HuH-7 (cell line): ENCODE measurements at regions not wholly inside any gene's neighbourhood (a gene's known extent, or its start where the extent isn't known, plus 50 kb on each side); places are given as distances from the start of the nearest gene placed in this dataset.

Experiments used
- DNase-seq: peaks from one replicate; pipeline ENCODE4 v3.0.0; 2011; ENCODE audit warnings: low spot score

DNA sequence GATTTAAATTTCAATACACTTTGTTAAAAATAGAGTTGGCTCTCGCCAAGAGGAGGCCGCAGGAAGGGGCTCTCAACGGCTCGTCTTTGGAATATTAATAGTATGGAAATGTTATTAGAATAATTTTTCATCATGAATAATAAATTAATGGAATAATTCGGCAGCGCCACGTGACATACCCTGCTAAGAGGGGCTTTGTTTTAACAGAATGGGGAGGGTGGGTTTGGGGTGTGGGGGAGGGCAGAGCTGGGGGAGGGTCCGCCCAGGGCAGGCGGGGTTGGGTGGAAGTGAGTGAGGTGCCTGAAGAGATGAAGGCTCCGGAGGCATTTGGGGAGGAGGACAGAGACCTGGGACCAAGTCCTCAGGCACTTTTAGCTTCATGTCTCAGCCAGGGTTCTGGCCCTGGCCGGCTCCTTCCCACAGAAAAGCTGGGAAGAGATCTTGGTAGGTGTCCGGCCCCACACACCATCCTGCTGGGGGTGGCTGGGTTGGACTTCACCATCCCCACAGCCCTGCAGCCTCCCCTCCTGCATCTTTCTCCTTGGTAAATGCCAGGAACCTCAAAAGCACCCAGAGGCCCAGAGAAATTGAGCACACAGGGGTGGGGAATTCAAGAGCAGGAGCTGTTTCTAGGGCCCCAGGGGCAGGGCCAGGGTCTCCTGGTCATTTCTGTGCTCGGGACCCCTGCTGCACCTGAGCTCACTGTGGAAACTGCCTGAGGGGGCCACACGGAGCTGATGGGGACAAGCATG, 93.6 kb upstream of the BHLHE23 start:
- DNase-seq, result no peak

DNA sequence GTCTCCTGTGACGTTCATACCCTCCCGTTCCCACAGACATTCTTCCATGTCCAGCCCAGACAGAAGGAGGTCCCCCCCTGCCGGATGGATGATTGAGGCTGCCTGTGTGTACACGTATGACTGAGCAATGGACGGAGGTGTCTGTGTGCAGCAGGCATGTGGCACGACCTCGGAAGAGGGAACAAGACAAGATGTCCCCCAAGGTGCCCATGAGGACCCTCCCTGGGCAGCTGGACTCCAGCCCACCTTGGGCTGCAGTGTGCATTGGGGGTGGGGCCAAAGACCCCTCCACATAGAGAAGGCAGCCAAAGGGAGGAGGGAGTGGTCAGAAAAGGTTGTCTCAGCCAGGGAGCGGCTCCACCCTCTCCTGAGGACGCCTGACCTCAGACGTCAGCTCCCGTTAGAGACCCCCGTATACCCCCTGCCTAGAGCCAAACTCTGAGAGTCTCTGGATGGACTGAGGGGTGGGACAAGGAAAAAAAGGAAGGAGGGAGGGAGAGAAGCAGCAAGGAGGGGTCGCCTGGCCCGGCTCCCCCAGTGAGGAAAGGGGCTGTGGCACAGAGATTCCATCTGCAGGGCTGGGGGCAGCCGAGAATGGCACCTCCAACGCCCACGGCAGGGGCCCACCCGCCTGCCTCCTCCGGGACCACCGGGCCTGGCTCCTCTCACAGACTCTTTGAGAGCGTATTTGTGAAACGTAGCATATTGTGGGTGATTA, 92.9 kb upstream of the BHLHE23 start:
- DNase-seq, result no peak

DNA sequence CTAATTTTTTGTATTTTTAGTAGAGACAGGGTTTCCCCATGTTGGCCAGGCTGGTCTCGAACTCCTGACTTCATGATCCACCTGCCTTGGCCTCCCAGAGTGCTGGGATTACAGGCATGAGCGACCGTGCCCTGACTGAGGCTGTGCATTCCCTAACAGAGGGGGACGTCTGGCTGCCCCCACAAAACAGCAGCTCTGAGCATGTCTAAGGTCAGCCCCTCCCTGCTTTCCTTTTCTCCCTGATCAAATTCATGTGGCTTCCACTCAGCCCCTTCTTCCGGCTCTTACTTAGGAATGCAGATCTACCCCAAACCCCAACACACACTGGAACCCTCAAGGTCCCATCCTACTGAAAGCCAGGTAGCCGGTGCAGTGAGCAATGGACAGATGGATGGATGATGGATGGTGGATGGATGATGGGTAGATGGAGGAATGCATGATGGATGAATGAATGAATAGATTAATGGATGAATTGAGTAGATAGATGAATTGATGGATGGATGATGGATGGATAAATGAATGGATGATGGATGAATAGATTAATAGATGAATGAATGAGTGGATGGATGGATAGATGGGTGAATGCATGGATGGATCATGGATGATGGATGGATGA, 91.5 kb upstream of the BHLHE23 start:
- DNase-seq, result no peak

DNA sequence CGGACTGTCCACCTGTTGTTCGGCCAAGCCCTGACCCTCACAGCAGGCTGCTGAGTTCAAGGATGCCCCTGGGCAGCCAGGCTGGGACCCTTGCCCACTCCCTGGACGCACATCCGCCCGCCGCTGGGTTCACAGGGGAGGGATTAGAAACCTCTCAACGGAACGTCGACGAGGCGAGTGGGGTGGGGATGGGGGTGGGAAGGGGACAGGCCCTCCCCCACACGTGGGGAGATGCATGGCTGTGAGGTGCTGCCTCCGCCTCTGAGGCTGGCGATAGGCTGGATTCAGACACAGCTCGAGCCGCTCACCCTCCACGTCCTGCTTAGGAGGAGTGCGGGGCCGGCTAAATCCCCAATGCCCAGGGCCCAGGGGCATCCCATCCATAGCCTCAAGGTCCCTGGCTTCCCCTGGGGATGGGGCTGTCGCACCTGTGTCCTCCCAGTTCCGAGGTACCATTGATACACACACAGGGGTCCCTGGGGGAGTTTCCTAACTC, 90.6 kb upstream of the BHLHE23 start:
- no peak for DNase-seq

DNA sequence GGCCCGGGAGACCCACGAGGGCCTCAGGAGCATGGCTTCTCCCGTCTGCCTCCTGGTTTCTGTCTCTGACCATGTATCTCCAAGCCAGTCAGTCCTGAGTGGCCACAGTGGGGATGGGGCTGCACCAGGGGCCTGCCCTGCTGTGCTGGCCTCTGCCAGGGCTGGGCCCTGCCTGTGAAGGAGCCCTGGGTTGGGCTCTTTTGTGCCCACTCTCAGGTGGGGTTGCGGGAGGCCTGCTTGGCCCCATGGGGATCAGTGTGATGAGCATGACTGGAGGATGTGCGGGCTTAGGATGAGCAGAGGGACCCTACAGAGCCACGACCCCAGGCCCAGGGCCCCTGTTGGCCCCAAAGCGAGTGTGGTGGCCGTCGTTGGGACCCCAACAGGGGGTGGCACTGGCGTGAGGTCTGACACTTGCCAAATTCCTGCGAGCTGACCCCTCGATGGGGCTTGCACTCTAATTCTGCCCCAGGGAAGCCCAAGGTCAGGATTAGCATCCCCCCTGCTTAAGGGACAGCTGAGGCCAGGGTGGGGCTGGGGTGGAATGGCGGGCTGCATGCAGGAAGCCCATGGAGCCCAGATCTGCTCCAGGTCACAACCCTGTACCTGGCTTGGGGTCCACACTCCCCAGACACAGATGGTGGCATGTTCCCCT, 90.0 kb upstream of the BHLHE23 start:
- no peak for DNase-seq

DNA sequence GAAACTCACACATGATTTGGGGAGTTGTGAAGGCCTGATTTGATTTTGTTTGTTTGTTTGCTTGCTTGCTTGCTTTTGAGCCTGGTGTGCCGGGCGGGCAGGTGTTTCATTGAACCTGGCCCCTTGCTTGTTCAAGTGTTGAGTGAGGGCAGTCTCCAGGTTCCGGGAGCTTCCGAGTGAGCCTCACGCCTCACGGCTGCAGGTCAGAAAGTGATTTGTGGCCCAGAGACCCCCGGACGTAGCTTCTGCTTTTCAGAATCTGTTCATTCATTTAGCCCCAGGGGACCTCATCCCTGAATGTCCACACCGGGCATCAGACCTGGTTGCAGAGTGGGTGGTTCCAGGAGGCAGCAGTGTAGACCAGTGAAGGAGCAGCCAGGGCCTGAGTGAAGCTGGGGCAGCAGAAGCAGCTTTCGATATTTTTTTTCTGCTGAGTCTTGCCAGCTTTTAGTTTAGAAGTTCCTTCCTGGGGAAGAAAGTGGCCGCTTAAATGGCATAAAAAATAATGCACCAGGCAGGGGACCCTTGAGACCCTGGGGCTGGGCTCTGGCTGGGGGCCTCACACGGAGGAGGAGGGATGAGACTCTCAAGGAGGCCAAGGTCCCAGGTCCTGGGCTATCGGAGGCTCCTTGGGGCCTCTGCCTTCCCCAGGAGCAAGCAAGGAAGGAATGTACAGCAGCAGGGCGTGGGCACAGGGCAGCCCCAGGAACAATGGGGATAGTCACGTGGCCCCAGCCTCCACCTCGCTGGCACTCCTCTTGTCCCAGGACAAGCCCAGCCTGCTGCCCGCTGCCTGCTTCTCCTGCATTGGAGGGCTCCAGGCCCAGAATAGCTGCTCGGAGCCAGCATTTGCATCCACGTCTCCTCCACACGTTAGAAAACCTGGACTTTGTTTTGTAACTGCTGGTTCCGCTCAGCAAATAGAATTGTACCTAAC, 89.2 kb upstream of the BHLHE23 start:
- DNase-seq, result no peak

DNA sequence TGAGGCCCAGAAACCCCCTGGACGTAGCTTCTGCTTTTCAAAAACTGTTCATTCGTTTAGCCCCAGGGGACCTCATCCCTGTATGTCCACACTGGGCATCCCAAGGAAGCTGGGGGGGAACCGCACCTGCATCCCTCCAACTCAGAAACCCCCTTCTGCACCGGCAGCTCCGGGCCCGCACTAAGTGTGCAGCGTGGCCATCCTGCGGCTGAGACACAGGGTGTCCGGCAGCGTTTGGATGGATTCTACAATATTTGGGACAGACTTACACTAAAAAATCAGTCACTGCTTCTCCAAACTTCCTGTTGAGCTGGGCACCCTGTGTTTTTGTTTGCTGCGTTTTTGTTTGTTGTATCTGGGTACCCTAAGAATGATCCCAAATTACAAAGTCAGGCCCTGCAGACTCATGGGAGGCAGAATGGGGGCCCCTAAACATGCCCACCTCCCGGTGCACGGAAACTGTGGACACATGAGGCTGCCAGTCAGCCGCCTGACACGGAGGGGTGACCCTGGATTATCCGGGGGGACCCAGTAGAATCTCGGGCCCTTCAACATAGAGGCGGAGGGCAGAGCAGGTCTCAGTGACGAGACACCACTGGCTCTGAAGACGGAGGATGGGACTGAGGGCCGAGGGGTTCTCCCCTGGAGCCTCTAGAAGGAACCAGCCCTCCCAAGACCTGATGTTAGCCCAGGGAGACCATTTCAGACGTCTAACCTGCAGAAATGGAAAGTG, 88.2 kb upstream of the BHLHE23 start:
- DNase-seq, result no peak

DNA sequence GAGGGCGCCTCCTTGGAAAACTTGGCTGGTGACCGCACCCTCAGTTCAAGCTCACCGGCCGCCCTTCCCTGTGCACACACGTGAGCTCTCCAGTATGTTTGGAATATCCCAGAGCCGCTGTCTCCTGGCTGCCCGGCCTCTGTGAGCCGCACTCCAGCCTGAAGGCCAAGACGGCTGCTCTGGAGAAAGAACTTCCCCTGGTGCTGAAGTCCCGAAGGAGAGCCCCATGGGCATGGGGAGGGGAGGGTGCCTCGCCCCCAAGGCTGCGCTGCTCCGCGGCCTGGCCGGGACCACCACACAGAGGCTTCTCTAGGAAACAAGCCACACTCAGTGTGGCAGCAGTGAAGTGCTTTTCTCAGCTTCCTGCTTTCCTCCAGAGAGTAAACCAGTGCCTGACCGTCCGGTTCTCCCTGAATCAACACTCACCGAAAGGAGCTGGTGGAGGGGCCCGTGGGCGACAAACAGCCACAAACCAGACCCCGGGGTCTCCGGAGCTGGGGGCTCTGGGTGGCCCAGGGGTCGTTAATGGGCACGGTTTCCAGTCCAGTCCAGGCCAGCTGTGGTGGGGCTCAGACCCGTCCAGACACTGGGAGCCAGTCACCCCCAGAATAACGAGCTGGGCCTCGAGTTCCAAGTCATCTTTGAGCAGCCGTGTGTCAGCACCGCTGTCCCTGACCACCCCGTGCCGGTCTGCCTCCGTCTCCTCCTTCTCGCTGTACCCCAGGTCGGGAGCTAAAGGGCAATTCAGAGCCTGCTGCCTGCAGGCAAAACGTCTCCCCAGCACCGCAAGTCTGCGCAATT, 87.4 kb upstream of the BHLHE23 start:
- DNase-seq, result no peak

DNA sequence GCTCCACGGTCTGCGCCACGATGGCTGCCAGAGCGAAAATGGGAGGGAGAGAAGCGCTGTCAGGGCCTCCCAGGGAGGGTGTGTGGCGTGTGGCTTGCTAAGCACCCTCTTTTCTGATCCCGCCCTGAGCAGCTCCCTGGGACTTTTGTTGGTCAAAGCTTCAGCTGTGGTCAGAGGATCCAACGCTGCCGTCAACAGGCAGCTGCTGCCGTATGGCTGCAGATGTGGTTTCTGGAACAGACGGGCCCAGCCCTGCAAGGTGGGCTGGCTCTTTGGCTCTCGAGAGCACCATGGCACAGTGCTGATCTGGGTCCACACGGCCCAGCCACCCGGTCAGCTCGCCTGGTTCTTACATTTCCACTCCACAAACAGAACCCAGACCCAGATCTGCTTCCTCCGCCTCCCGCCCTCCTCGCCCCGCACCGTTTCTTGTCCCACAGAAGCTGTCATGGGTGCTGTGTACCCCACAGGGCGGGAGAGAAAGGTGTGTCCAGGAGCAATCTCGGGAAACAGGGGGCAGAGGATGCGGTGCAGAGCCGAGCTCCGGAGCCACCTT, 86.0 kb upstream of the BHLHE23 start:
- DNase-seq, result no peak

DNA sequence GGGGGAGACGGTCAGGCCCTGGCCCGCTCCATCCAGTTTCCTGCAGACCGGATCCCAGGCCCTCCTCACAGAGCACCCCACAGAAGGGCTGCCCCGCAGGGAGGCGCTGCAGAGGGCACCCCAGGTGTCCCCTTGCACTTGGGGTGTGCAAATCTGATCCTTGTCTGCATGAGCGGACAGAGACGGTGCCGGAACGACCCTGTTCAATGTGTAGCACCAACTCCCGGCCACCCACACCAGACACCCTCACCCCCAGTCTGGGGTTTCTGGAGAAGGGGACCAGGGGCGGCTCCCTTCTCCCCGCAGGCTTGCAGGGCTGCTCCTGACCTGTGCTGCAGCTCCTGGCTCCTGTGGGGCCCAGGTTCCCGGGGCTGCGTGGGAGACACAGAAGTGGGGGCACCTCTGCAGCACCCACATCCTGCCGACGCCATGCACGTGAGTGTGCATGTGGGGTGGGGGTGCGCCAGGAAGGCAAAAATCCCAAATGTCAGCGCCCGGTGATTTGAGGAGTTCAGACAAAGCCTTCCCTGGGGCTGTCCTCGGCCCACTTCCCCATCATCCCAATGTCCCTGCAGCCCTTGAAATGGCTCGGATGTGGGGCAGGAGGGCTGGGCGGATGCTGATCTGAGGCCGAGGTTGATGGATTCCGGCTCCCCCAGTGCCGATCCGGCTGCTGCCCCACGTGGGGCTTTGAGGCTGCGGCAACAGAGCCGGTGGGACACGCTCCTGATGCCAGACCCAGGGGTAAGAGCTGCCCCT, 85.3 kb upstream of the BHLHE23 start:
- DNase-seq, result no peak

DNA sequence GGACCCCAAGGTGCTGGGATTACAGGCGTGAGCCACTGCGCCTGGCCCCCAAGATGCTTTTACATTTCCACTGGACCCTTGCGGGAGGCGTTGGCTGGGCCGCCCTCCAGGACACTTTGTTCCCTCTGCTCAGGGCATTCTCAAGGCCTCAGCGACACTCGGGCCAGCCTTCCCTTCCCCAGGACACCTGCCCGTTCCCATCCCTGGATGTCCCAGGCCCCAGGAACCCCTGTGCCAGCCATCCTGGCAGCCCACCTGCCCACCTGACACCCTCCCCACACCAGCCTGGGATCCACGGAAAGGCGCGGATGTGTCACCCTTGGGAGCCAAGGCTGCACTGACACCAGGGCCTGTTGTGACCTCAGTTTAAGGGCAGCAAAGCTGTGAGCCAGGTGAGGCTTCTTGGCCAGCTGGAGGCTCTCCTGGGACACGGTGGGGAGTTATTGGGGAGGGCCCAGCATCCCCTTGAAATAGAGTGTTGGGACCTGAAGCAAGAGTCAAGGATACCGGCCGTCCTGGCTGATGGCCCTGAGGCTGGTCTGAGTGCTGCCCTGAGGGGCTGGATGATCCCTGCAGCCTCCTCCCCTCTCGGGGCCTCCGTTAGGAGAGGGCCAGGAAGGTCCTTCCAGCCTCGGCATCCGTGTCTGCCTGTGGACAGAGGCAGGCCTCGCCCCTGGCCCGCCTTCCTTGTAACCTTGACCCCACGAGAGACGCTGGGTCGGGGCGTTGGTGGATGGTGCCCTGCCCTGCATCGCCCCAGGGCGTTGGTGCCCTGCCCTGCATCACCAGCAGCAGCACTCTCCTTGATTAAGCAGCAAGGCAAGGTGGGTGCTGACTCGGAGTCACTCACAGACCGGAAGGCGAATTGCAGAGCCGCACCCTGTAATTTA, 84.2 kb upstream of the BHLHE23 start:
- no peak for DNase-seq

DNA sequence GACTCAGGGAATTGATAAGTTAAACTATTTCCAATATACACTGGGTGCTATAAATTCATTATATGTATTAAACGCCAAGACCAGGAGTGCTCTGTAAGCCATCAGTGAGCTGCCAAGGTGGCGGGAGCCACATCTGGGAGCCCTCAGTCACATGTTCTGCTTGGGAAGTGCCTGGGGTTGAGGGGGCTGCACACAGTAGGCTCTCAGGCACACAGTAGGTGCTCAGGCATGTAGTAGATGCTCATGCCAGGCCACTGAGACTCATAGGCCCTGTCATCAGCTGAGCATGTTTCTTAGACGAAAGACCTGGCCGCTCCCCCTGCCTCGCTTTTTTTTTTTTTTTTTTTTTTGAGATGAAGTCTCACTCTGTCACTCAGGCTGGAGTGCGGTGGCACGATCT, 83.3 kb upstream of the BHLHE23 start:
- no peak for DNase-seq

DNA sequence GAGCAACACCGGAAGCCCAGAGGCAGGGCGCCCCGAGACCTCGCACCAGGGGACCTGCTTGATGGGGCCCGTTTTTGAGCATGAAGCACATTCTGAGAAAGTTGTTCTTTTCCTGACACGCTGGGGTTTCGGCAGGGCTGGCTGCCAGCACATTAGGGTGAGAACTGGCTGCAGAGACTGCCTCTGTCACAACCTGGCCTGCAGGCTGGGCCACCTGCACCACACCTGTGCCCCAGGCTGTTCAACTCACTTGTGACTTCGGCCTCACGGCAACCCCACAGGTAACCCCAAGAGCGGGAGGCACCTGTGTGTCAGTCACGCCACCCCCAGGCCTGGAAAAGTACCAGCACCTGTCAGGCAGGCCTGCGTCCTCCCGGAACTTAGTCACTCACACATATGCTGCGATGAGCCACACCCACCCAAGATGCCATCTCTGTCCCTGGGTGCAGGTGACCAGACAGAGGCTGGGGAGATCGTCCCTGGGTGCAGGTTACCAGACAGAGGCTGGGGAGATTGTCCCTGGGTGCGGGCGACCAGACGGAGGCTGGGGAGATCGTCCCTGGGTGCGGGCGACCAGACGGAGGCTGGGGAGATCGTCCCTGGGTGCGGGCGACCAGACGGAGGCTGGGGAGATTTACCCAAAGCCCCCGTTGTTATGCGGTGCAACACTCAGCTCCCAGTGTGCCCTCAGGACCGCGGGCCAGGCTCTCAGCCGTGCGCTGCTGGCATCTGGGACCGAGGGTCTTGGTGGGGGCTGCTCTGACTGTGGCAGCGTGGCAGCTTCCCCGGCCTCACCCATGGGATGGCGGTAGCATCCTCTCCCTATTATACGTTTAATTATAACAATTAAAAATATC, 82.5 kb upstream of the BHLHE23 start:
- DNase-seq, result no peak

DNA sequence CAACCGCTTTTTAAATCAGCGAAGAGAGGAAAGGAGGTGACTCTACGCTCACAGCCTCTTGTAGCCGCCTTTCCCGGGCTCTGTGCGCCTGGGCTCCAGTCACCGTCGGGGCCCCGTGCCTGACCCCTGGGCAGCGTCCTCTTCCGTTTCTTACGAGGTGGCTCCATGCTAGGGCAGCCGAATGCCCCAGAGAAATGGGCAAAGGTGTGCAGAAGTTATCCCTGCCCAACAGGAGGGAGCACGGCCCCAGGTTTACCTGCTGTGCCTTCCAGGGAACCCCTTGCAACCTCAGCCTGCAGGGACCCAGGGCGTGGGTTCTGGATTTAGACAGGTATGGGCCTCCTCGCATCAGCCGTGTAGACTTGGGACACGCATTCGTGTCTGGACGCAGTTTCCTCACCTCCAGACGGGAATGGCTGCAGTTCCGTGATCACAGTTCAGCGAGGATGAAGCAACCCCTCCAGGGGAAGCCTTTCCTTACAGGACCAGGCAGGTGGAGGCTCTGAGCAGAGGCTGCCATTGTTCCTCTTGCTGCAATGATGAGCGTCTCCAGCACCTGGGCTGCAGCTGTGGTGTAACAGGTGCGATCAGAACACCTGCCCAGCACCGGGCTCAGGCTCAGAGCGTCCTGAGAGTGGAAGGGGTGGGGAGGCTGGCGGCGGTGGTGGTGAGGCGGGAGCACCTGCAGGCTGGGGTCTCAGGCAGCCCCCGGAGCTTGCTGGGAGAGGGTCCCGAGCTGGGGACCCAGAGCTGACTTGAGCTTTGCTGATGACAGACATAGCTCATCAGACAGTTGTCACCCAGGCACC, 81.3 kb upstream of the BHLHE23 start:
- no peak for DNase-seq

DNA sequence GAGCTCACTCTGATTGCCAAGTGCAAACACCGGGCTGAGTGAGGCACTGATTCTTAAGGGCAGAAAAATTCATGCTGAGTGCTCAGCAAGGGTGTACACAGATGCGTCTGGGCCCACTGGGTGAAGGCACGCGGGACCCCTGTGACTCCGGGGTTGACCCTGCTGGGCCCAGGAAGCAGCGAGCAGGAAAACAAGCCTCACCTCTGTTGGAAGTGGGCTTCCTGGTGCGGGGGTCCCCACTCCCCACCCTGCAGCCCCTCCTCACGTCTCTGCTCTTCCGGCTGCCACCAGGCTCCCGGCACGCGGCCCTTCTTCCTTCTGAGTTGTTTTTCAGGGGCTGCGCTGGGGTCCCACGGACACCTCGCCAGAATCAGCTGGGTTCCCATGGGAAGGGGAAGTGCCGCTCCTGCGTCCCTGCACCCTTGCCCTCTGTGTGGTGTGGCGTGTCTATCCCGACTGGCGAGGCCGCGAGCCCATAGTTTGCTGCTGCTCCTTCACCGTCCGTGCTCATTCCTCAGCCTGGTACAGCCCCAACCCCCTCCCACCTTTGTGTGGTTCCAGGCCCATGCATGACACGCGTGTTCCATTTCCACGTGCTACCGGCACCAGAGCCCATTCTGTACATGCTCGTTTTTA, 80.6 kb upstream of the BHLHE23 start:
- no peak for DNase-seq
